IPS-20b (cell line): ENCODE measurements at regions not wholly inside any gene's neighbourhood (a gene's known extent, or its start where the extent isn't known, plus 50 kb on each side); places are given as distances from the start of the nearest gene placed in this dataset.

Experiments used
- H3K27ac ChIP-seq: one replicate; pipeline ENCODE4 v1.5.1; 2013; ENCODE audit warnings: low read length
- H3K27me3 ChIP-seq: 2 replicates; pipeline ENCODE4 v1.6.1; 2013; ENCODE audit warnings: mild to moderate bottlenecking, low read length, inconsistent platforms; ENCODE audit not compliant: insufficient read depth
- H3K36me3 ChIP-seq: 2 replicates; pipeline ENCODE4 v1.6.1; 2013; ENCODE audit warnings: low read depth, mild to moderate bottlenecking, inconsistent platforms, low read length, moderate library complexity; ENCODE audit not compliant: insufficient read depth
- H3K4me1 ChIP-seq: 2 replicates; pipeline ENCODE4 v1.6.1; 2013; ENCODE audit warnings: mild to moderate bottlenecking, control low read depth, inconsistent platforms, low read length, moderate library complexity; ENCODE audit not compliant: insufficient read depth
- H3K4me3 ChIP-seq: 2 replicates; pipeline ENCODE4 v1.5.1; 2013; ENCODE audit warnings: mild to moderate bottlenecking, low read length, inconsistent platforms
- H3K9ac ChIP-seq: 2 replicates; pipeline ENCODE4 v1.6.1; 2013; ENCODE audit warnings: low read depth, mild to moderate bottlenecking, inconsistent platforms, low read length, moderate library complexity
- H3K9me3 ChIP-seq: 2 replicates; pipeline ENCODE4 v1.6.1; 2013; ENCODE audit warnings: mild to moderate bottlenecking, low read depth, low read length, inconsistent platforms; ENCODE audit not compliant: insufficient read depth

- Histone ChIP-seq H3K4me3 (no peak overlapping the region), H3K27me3 (no peaks in the 10 kb centered on the region), H3K9me3 (no peaks in the 10 kb centered on the region), H3K9ac (no peak overlapping the region), H3K27ac (no peak overlapping the region), H3K36me3 (no peaks in the 10 kb centered on the region), H3K4me1 (no peaks in the 10 kb centered on the region)
Measured at GRCh38 chr5:3212869-3213268, 382.8 kb upstream of the IRX1 start.

DNA sequence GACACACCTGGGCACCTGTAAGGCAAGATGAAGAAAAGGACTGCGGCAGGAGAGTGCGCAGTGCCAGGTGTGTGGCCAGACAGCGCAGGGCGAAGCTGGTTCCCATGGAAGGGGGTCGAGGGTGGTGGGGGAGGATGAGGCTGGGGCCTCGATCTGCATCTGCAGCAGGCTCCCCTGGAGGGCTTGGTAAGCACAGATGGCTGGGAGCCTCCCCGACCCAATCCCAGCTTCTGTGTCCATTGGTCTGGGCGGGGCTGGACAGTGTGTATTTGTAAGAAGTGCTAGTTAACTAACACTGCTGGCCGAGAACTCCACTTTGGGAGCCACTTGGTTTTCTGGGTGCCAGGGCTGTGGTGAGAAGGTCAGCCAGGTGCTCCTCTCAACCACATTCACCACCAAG, 385.1 kb upstream of the IRX1 start:
- H3K9ac ChIP-seq = no peak overlapping the region
- no peaks in the 10 kb centered on the region for H3K36me3 ChIP-seq
- no peak overlapping the region for H3K4me3 ChIP-seq
- no peaks in the 10 kb centered on the region for H3K9me3 ChIP-seq
- no peak overlapping the region for H3K27ac ChIP-seq
- no peaks in the 10 kb centered on the region for H3K27me3 ChIP-seq
- no peaks in the 10 kb centered on the region for H3K4me1 ChIP-seq

DNA sequence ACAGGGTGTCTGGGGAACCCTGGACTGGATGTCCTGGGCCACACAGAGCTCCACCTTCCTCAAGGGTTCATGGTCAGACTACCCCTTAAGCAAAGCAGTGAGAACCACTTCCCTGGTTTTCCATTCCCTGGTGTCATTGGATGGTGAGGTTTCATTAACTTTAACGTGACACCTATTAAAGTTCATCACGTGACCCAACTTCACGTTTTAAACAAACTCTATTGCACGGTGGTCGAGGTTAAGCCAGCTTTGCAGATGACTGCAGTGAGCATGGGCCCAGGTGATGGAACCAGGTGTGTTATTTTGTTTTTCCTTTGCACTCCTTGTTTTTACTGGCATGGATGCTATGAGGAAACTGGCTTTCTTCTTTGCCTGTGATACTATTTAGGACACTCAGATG, 385.7 kb upstream of the IRX1 start:
- Histone ChIP-seq H3K27me3 (no peaks in the 10 kb centered on the region), H3K27ac (no peak overlapping the region), H3K9ac (no peak overlapping the region), H3K4me3 (no peak overlapping the region), H3K36me3 (no peaks in the 10 kb centered on the region), H3K9me3 (no peaks in the 10 kb centered on the region), H3K4me1 (no peaks in the 10 kb centered on the region)

- no peaks in the 10 kb centered on the region for H3K9me3 ChIP-seq
- peaks cover 35% of the 10 kb centered on the region for H3K27me3 ChIP-seq
- no peaks in the 10 kb centered on the region for H3K36me3 ChIP-seq
- no peak overlapping the region for H3K9ac ChIP-seq
- H3K4me1 ChIP-seq = peaks cover 5% of the 10 kb centered on the region; the same call in 1 of the 2 replicates
- no peak overlapping the region for H3K4me3 ChIP-seq
- no peak overlapping the region for H3K27ac ChIP-seq
Measured at GRCh38 chr5:3202570-3202969, 393.1 kb upstream of the IRX1 start.

- Histone ChIP-seq H3K9ac (no peak overlapping the region), H3K27me3 (peaks cover 41% of the 10 kb centered on the region), H3K36me3 (no peaks in the 10 kb centered on the region), H3K4me3 (no peak overlapping the region), H3K4me1 (peaks cover 10% of the 10 kb centered on the region; the same call in 1 of the 2 replicates), H3K9me3 (no peaks in the 10 kb centered on the region), H3K27ac (no peak overlapping the region)
Measured at GRCh38 chr5:3201941-3202340, 393.7 kb upstream of the IRX1 start.

GRCh38 chr5:3201121-3201520, 394.5 kb upstream of the IRX1 start:
- no peak overlapping the region for H3K27ac ChIP-seq
- H3K36me3 ChIP-seq = no peaks in the 10 kb centered on the region
- H3K4me3 ChIP-seq = no peak overlapping the region
- peaks cover 49% of the 10 kb centered on the region for H3K27me3 ChIP-seq
- H3K4me1 ChIP-seq = peaks cover 18% of the 10 kb centered on the region; the same call in 1 of the 2 replicates
- no peaks in the 10 kb centered on the region for H3K9me3 ChIP-seq
- no peak overlapping the region for H3K9ac ChIP-seq

- H3K27me3 ChIP-seq = peaks cover 49% of the 10 kb centered on the region
- H3K9ac ChIP-seq = no peak overlapping the region
- H3K27ac ChIP-seq = no peak overlapping the region
- H3K36me3 ChIP-seq = no peaks in the 10 kb centered on the region
- H3K4me1 ChIP-seq = peaks cover 22% of the 10 kb centered on the region; the same call in 1 of the 2 replicates
- no peaks in the 10 kb centered on the region for H3K9me3 ChIP-seq
- H3K4me3 ChIP-seq = no peak overlapping the region
Measured at GRCh38 chr5:3199962-3200755, 395.5 kb upstream of the IRX1 start.

DNA sequence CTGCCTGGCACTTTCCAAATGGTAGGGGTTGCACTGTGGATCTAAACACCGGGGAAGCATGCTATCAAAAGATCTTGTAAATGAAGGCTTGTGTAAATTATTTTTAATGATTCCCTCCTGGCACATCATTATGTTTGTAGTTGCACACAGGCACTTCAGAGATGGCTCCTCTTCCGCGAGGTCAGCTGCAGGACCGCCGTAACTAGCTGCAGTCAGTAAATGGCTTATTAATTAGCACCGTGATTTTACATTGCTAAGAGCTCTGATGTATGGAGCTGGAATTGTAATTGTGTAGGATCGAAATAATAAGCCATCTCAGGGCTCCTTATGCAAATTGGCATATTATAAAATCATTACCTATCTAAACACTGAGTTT, 397.6 kb upstream of the IRX1 start:
- Histone ChIP-seq H3K9me3 (no peaks in the 10 kb centered on the region), H3K9ac (peak overlapping the region; percentile 6; the same call in 1 of the 2 replicates), H3K27ac (no peak overlapping the region), H3K27me3 (peaks cover 49% of the 10 kb centered on the region), H3K4me1 (peaks cover 26% of the 10 kb centered on the region; the same call in 1 of the 2 replicates), H3K36me3 (no peaks in the 10 kb centered on the region), H3K4me3 (peak overlapping the region; percentile 66)

DNA sequence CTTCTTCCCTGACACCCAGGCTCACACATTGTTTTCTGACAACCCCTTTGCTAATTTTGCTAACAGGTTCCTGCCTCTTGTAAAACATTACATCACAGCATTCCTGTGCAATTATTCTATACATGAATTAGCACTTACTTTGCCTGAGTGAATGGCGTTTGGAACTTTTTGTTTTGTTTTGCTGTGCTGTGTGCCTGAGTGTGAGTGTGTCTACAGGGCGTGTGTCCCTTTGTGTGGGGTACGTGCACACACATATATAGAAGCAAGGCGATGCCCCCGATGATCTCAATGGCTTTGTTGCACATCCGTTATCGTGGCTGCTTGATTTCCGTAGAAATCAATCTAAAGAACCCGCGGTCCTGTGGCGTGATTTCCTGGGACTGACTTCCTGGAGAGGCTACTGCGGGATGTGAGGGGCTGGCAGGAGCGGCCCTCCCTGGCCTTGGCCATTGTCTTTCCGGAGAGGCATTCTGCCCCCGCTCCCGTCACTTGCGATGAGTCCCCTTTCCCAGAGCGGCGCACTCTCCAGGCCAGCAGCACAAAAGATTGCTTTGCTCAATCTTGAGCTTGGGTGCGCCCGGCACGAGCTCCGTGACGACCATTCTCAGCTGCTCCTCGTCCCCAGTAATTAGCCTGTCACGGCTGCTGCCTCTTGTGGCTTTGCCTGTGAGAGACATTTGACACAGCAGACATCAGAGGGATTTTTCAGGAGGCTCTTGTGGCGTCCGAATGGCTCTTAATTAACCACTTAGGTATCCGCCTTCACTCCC, 398.1 kb upstream of the IRX1 start:
- no peaks in the 10 kb centered on the region for H3K9me3 ChIP-seq
- H3K27ac ChIP-seq = no peak overlapping the region
- H3K9ac ChIP-seq = peak overlapping the region; percentile 6; the same call in 1 of the 2 replicates
- H3K4me1 ChIP-seq = peaks cover 26% of the 10 kb centered on the region; the same call in 1 of the 2 replicates
- H3K4me3 ChIP-seq = peak overlapping the region; percentile 66
- H3K27me3 ChIP-seq = peaks cover 49% of the 10 kb centered on the region
- H3K36me3 ChIP-seq = no peaks in the 10 kb centered on the region

DNA sequence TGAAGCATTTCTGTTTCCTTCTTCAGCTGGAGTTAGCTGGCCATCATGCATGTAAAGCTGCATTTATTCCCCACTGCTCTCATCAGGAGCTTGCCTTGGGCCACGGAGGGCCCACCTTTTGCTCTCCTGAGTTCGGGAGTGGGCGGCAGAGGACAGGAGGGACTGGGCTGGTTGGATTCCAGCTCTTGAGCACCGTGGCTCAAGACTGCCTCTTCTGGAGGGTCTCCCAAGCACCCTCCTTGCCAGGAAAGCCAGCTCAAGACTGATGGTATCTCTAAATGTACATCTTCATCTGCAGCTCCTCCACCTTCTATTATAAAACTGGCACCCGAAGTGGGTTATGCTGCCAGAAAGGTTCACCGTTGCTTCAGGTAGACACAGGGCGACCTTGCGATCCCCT, 399.6 kb upstream of the IRX1 start:
- H3K4me1 ChIP-seq = peaks cover 26% of the 10 kb centered on the region; the same call in 1 of the 2 replicates
- no peak overlapping the region for H3K27ac ChIP-seq
- H3K9me3 ChIP-seq = no peaks in the 10 kb centered on the region
- no peak overlapping the region for H3K9ac ChIP-seq
- H3K36me3 ChIP-seq = no peaks in the 10 kb centered on the region
- no peak overlapping the region for H3K4me3 ChIP-seq
- H3K27me3 ChIP-seq = peaks cover 48% of the 10 kb centered on the region

GRCh38 chr5:3194684-3195083, 400.9 kb upstream of the IRX1 start:
- Histone ChIP-seq H3K4me1 (peaks cover 26% of the 10 kb centered on the region; the same call in 1 of the 2 replicates), H3K36me3 (no peaks in the 10 kb centered on the region), H3K4me3 (no peak overlapping the region), H3K27ac (no peak overlapping the region), H3K9me3 (no peaks in the 10 kb centered on the region), H3K9ac (no peak overlapping the region), H3K27me3 (peaks cover 35% of the 10 kb centered on the region)

DNA sequence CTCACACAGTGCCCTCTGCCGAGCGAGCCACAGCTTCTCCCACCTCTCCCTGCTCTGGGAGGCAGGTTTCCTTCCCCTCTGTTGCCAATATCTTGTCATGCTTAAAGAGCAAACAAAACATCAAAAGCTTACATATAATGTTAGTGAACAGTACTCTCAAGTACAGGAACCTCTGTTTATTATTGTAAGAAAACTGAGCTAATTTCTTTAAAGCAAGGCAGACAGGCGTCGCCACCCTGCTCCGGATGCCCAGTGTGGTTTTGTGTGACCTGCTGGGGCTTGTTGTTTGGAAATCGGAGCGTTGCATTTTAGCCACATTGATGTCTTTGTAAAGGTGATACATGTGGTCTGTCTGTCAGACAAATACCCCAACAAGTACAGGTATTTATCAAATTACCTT, 401.4 kb upstream of the IRX1 start:
- H3K27me3 ChIP-seq = peaks cover 31% of the 10 kb centered on the region
- no peak overlapping the region for H3K27ac ChIP-seq
- peaks cover 26% of the 10 kb centered on the region; the same call in 1 of the 2 replicates for H3K4me1 ChIP-seq
- no peak overlapping the region for H3K4me3 ChIP-seq
- no peak overlapping the region for H3K9ac ChIP-seq
- H3K9me3 ChIP-seq = no peaks in the 10 kb centered on the region
- no peaks in the 10 kb centered on the region for H3K36me3 ChIP-seq
